ENCODE measurements at regions not wholly inside any gene's neighbourhood (a gene's known extent, or its start where the extent isn't known, plus 50 kb on each side); places are given as distances from the start of the nearest gene placed in this dataset.

DNA sequence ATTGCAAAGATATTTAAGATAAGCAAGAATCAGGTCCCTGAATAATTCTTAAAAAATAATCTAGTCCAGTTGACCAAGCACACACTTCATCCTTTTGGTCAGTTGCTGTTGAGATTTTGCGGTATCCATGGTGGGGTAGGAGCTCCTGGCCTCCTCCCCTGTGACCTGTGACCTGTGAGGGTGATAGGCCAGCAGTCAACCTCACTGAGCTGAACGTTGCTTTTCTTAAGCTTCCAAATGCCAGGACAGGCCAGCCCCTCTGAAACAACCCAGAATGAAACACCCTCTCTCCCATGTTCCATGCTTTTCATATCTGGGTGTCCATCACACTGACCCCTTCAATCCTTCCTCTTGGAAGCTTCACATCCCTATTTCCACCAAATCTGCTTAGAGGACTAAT lies 164.9 kb downstream of the THBS2 start:
- no peak for TF ChIP-seq RCOR1 (IDR thresholded peaks at IDR 0.05; ENCODE audit: insufficient replicate concordance, low read length)
- no peak for TF ChIP-seq RAD21 (IDR thresholded peaks at IDR 0.05; ENCODE audit: low read length)
- TF ChIP-seq MAFK (IDR thresholded peaks at IDR 0.05; ENCODE audit: low read depth, low read length): no peak
- TF ChIP-seq, protein P1, sequence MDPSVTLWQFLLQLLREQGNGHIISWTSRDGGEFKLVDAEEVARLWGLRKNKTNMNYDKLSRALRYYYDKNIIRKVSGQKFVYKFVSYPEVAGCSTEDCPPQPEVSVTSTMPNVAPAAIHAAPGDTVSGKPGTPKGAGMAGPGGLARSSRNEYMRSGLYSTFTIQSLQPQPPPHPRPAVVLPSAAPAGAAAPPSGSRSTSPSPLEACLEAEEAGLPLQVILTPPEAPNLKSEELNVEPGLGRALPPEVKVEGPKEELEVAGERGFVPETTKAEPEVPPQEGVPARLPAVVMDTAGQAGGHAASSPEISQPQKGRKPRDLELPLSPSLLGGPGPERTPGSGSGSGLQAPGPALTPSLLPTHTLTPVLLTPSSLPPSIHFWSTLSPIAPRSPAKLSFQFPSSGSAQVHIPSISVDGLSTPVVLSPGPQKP (IDR thresholded peaks at IDR 0.05; ENCODE audit: borderline replicate concordance, low read depth, low read length): no peak
- no peak for TF ChIP-seq MAZ (IDR thresholded peaks at IDR 0.05; ENCODE audit: borderline replicate concordance, low read depth, low read length)
- TF ChIP-seq, protein P2, sequence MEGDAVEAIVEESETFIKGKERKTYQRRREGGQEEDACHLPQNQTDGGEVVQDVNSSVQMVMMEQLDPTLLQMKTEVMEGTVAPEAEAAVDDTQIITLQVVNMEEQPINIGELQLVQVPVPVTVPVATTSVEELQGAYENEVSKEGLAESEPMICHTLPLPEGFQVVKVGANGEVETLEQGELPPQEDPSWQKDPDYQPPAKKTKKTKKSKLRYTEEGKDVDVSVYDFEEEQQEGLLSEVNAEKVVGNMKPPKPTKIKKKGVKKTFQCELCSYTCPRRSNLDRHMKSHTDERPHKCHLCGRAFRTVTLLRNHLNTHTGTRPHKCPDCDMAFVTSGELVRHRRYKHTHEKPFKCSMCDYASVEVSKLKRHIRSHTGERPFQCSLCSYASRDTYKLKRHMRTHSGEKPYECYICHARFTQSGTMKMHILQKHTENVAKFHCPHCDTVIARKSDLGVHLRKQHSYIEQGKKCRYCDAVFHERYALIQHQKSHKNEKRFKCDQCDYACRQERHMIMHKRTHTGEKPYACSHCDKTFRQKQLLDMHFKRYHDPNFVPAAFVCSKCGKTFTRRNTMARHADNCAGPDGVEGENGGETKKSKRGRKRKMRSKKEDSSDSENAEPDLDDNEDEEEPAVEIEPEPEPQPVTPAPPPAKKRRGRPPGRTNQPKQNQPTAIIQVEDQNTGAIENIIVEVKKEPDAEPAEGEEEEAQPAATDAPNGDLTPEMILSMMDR (conservative IDR thresholded peaks at IDR 0.05; ENCODE audit: low read depth, low read length): no peak
- no peak for TF ChIP-seq BHLHE40 (IDR thresholded peaks at IDR 0.05; ENCODE audit: low read depth, low read length)
- no peak for TF ChIP-seq POLR2A (IDR thresholded peaks at IDR 0.05; ENCODE audit: low read depth, low read length)
- TF ChIP-seq CEBPB (IDR thresholded peaks at IDR 0.05; ENCODE audit: low read depth, low read length): no peak
- Histone ChIP-seq H2AFZ (replicated peaks; ENCODE audit: low read length, poor library complexity) (no peak overlapping the region), H4K8ac (ENCODE audit: low read depth in 2 of 2, low read length in 2 of 2) (no peak overlapping the region), H3K9me3 (ENCODE audit: control insufficient read depth, insufficient read depth, low read length) (peaks cover 6% of the 10 kb centered on the region), H3K56ac (ENCODE audit: extremely low read depth, insufficient read depth, low read length) (no peak overlapping the region), H3K4me2 (ENCODE audit: low read depth, low read length) (no peak overlapping the region), H3K14ac (replicated peaks; ENCODE audit: low read depth, low read length) (no peak overlapping the region), H3K4ac (ENCODE audit: low read depth, low read length) (peak overlapping the region; percentile 71; the same call in 1 of the 2 replicates), H4K91ac (ENCODE audit: insufficient read depth, low read depth, low read length) (peak overlapping the region; percentile 17; the same call in 1 of the 2 replicates), H2BK15ac (ENCODE audit: low read depth, low read length) (peak overlapping the region; percentile 21; the same call in 1 of the 3 replicates), H3K27ac (ENCODE audit: insufficient read depth, low read length) (no peak overlapping the region; the same call in 1 of the 2 replicates), H3K36me3 (ENCODE audit: control insufficient read depth, insufficient read depth, low read length) (no peaks in the 10 kb centered on the region), H3K9ac (ENCODE audit: low read depth, low read length) (no peak overlapping the region), H3K4me3 (ENCODE audit: insufficient read depth, low read depth, low read length) (no peak overlapping the region), H2BK20ac (ENCODE audit: low read depth, low read length) (no peak overlapping the region), H4K20me1 (ENCODE audit: insufficient read depth, low read length) (no peaks in the 10 kb centered on the region), H3K79me1 (ENCODE audit: low read depth in 1 of 2, low read length in 2 of 2) (no peaks in the 10 kb centered on the region), H2BK120ac (ENCODE audit: low read depth, low read length) (peak overlapping the region; percentile 47), H3K23ac (ENCODE audit: low read depth, low read length) (no peak overlapping the region), H4K5ac (ENCODE audit: low read depth, low read length) (no peak overlapping the region; the same call in 1 of the 2 replicates), H2AK5ac (ENCODE audit: low read depth, low read length) (peak overlapping the region; percentile 81; the same call in 1 of the 2 replicates), H2BK5ac (ENCODE audit: low read depth, low read length, poor library complexity, severe bottlenecking) (no peak overlapping the region), H3K27me3 (ENCODE audit: control insufficient read depth, insufficient read depth, low read length) (no peaks in the 10 kb centered on the region), H3K4me1 (ENCODE audit: control insufficient read depth, insufficient read depth, low read length) (peaks cover 9% of the 10 kb centered on the region), H3K9me1 (ENCODE audit: insufficient read depth, low read length) (no peaks in the 10 kb centered on the region), H2AK9ac (replicated peaks; ENCODE audit: low read depth, low read length, poor library complexity) (no peak overlapping the region), H3K18ac (ENCODE audit: low read depth, low read length) (no peak overlapping the region; the same call in 1 of the 2 replicates)
- dilution Hi-C loops (cut with HindIII; ENCODE audit: low sequenced_read_pairs, unreplicated experiment): no loop called here
- no TSS peak for BruUV-seq (replicated peaks)
- ChIA-PET CTCF (no interaction called here), POLR2A (ENCODE audit: unreplicated experiment) (no interaction called here)
- ATAC-seq (ENCODE audit: low read depth): no peak
- DNase-seq: no peak
- intact Hi-C loops (cut with micrococcal nuclease): no loop called here
- in situ Hi-C loops (cut with MboI; ENCODE audit: low sequenced_read_pairs): no loop called here
- WGBS, 2 experiments (ENCODE audit: extremely low coverage in 2 of 2, insufficient read length in 1 of 2): no CpG with 5 or more reads among the region's 2 CpGs
